ENCODE measurements at regions not wholly inside any gene's neighbourhood (a gene's known extent, or its start where the extent isn't known, plus 50 kb on each side); places are given as distances from the start of the nearest gene placed in this dataset.

DNA sequence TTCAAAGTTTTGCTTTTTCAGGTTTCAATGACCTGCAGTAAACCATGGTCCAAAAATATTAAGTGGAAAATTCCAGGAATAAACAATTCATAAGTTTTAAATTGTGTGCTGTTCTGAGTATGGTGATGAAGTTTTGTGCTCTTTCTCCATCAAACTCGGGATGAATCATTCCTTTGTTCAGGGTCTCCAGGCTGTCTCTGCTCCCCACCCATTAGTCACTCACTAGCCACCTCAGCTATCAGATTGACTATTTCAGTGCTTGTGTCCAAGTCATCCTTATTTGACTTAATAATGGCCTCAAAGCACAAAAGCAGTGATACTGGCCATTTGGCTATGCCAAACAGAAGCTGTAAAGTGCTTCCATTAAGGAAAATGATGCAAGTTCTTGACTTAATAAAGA is 1140.4 kb downstream of the EFNB2 start:
- H3K9me2 ChIP-seq (ENCODE audit: low read depth, low read length), result no peaks in the 10 kb centered on the region
- TF ChIP-seq, protein P1, sequence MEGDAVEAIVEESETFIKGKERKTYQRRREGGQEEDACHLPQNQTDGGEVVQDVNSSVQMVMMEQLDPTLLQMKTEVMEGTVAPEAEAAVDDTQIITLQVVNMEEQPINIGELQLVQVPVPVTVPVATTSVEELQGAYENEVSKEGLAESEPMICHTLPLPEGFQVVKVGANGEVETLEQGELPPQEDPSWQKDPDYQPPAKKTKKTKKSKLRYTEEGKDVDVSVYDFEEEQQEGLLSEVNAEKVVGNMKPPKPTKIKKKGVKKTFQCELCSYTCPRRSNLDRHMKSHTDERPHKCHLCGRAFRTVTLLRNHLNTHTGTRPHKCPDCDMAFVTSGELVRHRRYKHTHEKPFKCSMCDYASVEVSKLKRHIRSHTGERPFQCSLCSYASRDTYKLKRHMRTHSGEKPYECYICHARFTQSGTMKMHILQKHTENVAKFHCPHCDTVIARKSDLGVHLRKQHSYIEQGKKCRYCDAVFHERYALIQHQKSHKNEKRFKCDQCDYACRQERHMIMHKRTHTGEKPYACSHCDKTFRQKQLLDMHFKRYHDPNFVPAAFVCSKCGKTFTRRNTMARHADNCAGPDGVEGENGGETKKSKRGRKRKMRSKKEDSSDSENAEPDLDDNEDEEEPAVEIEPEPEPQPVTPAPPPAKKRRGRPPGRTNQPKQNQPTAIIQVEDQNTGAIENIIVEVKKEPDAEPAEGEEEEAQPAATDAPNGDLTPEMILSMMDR (IDR thresholded peaks at IDR 0.05; ENCODE audit: low read length), result no peak
- TF ChIP-seq EZH2 (IDR thresholded peaks at IDR 0.05; ENCODE audit: borderline replicate concordance, low read length), result no peak
- H3K4me3 ChIP-seq (ENCODE audit: low read depth, low read length, poor library complexity, severe bottlenecking), result no peak overlapping the region
- no peak overlapping the region for H2AFZ ChIP-seq (ENCODE audit: low read length)
- H4K20me1 ChIP-seq (ENCODE audit: insufficient read depth, low read length), result no peaks in the 10 kb centered on the region
- H3K9ac ChIP-seq (ENCODE audit: low read length), result no peak overlapping the region
- H3K36me3 ChIP-seq (ENCODE audit: insufficient read depth, low read length), result no peaks in the 10 kb centered on the region
- no peaks in the 10 kb centered on the region for H3K9me3 ChIP-seq (ENCODE audit: low read length)
- H3K27me3 ChIP-seq (ENCODE audit: insufficient read depth, low read length), result no peaks in the 10 kb centered on the region
- H3K4me1 ChIP-seq (ENCODE audit: insufficient read depth, low read length, severe bottlenecking), result no peaks in the 10 kb centered on the region
- H3K4me2 ChIP-seq (ENCODE audit: low read length), result no peak overlapping the region
- no peaks in the 10 kb centered on the region for H3F3A ChIP-seq (ENCODE audit: insufficient read depth, low read length)
- H3K27ac ChIP-seq (ENCODE audit: low read depth, low read length, poor library complexity, severe bottlenecking), result no peak overlapping the region
- no peaks in the 10 kb centered on the region for H3K79me2 ChIP-seq (ENCODE audit: insufficient read depth, low read length)

DNA sequence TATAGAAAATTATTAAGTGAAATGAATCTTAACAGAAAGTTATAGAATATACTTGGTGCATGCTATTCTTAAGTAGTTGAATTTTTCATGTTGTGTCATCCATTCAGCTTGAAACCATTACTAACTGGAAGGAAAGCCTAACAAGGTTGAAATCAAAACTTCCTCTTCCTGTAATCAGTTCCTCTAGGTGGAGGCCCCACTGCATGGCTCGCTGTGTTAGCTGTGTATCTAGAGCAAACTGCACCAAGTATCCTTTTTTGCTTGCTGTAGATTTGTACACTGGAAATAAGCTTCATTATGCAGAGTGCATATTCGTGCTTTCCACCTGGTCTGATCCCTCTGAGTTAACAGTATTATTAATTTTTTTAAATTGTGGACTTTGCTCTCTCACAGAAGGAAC is 1146.1 kb downstream of the EFNB2 start:
- Histone ChIP-seq H3K9me2 (ENCODE audit: low read depth, low read length) (no peaks in the 10 kb centered on the region), H3K79me2 (ENCODE audit: insufficient read depth, low read length) (no peaks in the 10 kb centered on the region), H3K4me2 (ENCODE audit: low read length) (no peak overlapping the region), H3K9ac (ENCODE audit: low read length) (no peak overlapping the region), H3K27me3 (ENCODE audit: insufficient read depth, low read length) (no peaks in the 10 kb centered on the region), H3K4me3 (ENCODE audit: low read depth, low read length, poor library complexity, severe bottlenecking) (no peak overlapping the region), H3K4me1 (ENCODE audit: insufficient read depth, low read length, severe bottlenecking) (no peaks in the 10 kb centered on the region), H3K9me3 (ENCODE audit: low read length) (no peaks in the 10 kb centered on the region), H2AFZ (ENCODE audit: low read length) (no peak overlapping the region), H3F3A (ENCODE audit: insufficient read depth, low read length) (no peaks in the 10 kb centered on the region), H3K27ac (ENCODE audit: low read depth, low read length, poor library complexity, severe bottlenecking) (no peak overlapping the region), H3K36me3 (ENCODE audit: insufficient read depth, low read length) (no peaks in the 10 kb centered on the region), H4K20me1 (ENCODE audit: insufficient read depth, low read length) (no peaks in the 10 kb centered on the region)
- no peak for TF ChIP-seq EZH2 (IDR thresholded peaks at IDR 0.05; ENCODE audit: borderline replicate concordance, low read length)
- TF ChIP-seq, protein P1 (IDR thresholded peaks at IDR 0.05; ENCODE audit: low read length), result no peak

DNA sequence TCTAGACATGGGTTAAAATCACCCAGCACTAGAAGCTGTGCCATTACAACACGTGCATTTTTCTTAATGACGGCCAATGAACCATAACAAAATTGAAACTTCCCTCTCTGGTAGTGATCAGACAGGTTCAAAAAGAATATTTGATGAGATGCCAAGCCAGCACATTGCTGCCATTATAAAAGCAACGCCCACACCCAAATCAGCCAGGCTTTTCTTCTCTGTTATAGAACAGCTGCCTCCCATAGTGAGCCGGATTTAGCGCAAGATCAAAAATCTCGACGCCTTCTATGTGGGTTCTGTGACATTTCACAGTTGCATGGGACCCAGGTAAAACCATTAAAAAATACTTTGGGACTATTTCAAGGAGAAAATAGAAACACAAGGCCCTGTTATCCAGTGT is 1158.0 kb downstream of the EFNB2 start:
- Histone ChIP-seq H3K9ac (ENCODE audit: low read length) (no peak overlapping the region), H3K9me3 (ENCODE audit: low read length) (no peaks in the 10 kb centered on the region), H4K20me1 (ENCODE audit: insufficient read depth, low read length) (no peaks in the 10 kb centered on the region), H3F3A (ENCODE audit: insufficient read depth, low read length) (no peaks in the 10 kb centered on the region), H3K79me2 (ENCODE audit: insufficient read depth, low read length) (no peaks in the 10 kb centered on the region), H3K27me3 (ENCODE audit: insufficient read depth, low read length) (no peaks in the 10 kb centered on the region), H3K27ac (ENCODE audit: low read depth, low read length, poor library complexity, severe bottlenecking) (no peak overlapping the region), H3K9me2 (ENCODE audit: low read depth, low read length) (no peaks in the 10 kb centered on the region), H3K4me2 (ENCODE audit: low read length) (no peak overlapping the region), H3K36me3 (ENCODE audit: insufficient read depth, low read length) (no peaks in the 10 kb centered on the region), H3K4me1 (ENCODE audit: insufficient read depth, low read length, severe bottlenecking) (no peaks in the 10 kb centered on the region), H3K4me3 (ENCODE audit: low read depth, low read length, poor library complexity, severe bottlenecking) (no peak overlapping the region), H2AFZ (ENCODE audit: low read length) (no peak overlapping the region)
- TF ChIP-seq, protein P1 (IDR thresholded peaks at IDR 0.05; ENCODE audit: low read length), result no peak
- no peak for TF ChIP-seq EZH2 (IDR thresholded peaks at IDR 0.05; ENCODE audit: borderline replicate concordance, low read length)
